IgD-negative memory B cell (primary cell): ENCODE measurements at regions not wholly inside any gene's neighbourhood (a gene's known extent, or its start where the extent isn't known, plus 50 kb on each side); places are given as distances from the start of the nearest gene placed in this dataset.

Source experiments
- H3K27ac Mint-ChIP-seq, 3 donors: one replicate each; pipeline ENCODE4 v1.8.0; 2020 to 2022; ENCODE audit warnings: mild to moderate bottlenecking in 3 of 3, mixed read lengths in 3 of 3, moderate library complexity in 1 of 3
- H3K27me3 Mint-ChIP-seq: one replicate; pipeline ENCODE4 v1.8.0; 2021; ENCODE audit warnings: mixed read lengths
- H3K36me3 Mint-ChIP-seq: one replicate; pipeline ENCODE4 v1.8.0; 2020; ENCODE audit warnings: mild to moderate bottlenecking, mixed read lengths
- H3K4me1 Mint-ChIP-seq, 3 donors: one replicate each; pipeline ENCODE4 v1.8.0; 2020 to 2022; ENCODE audit warnings: mixed read lengths in 3 of 3, mild to moderate bottlenecking in 1 of 3
- H3K4me3 Mint-ChIP-seq, 4 donors: one replicate each; pipeline ENCODE4 v1.8.0; 2020 to 2022; ENCODE audit warnings: mild to moderate bottlenecking in 4 of 4, mixed read lengths in 4 of 4, moderate library complexity in 3 of 4
- H3K9me3 Mint-ChIP-seq, 3 donors: one replicate each; pipeline ENCODE4 v1.8.0; 2020 to 2021; ENCODE audit warnings: mixed read lengths in 3 of 3, mild to moderate bottlenecking in 1 of 3

GRCh38 chr13:80671773-80672172 is 330.8 kb upstream of the SPRY2 start:
- Mint-ChIP-seq H3K27ac (no peak overlapping the region), H3K9me3 (peaks cover 1 to 5% (median 2%) of the 10 kb centered on the region in 3 donors), H3K36me3 (peaks cover 1% of the 10 kb centered on the region), H3K4me1 (no peaks in the 10 kb centered on the region), H3K4me3 (no peak overlapping the region), H3K27me3 (no peaks in the 10 kb centered on the region)

- Mint-ChIP-seq H3K36me3 (peaks cover 1% of the 10 kb centered on the region), H3K4me1 (no peaks in the 10 kb centered on the region), H3K27me3 (no peaks in the 10 kb centered on the region), H3K27ac (no peak overlapping the region), H3K9me3 (peaks cover 2 to 5% (median 2%) of the 10 kb centered on the region in 3 donors), H3K4me3 (no peak overlapping the region)
These were observed 328.2 kb upstream of the SPRY2 start for GRCh38 chr13:80669112-80669511.

- H3K4me1 Mint-ChIP-seq = no peaks in the 10 kb centered on the region
- peaks cover 1% of the 10 kb centered on the region for H3K36me3 Mint-ChIP-seq
- H3K9me3 Mint-ChIP-seq = peaks cover 2 to 6% (median 2%) of the 10 kb centered on the region in 3 donors
- H3K27me3 Mint-ChIP-seq = no peaks in the 10 kb centered on the region
- no peak overlapping the region for H3K4me3 Mint-ChIP-seq
- H3K27ac Mint-ChIP-seq = no peak overlapping the region
These were observed 327.5 kb upstream of the SPRY2 start for GRCh38 chr13:80668452-80668851.

- H3K9me3 Mint-ChIP-seq = peaks cover 1 to 8% (median 2%) of the 10 kb centered on the region in 3 donors
- H3K27ac Mint-ChIP-seq = no peak overlapping the region
- no peaks in the 10 kb centered on the region for H3K27me3 Mint-ChIP-seq
- H3K36me3 Mint-ChIP-seq = peaks cover 1% of the 10 kb centered on the region
- H3K4me3 Mint-ChIP-seq = no peak overlapping the region
- H3K4me1 Mint-ChIP-seq = no peaks in the 10 kb centered on the region
These were observed 326.0 kb upstream of the SPRY2 start for GRCh38 chr13:80666782-80667552.

- no peaks in the 10 kb centered on the region for H3K27me3 Mint-ChIP-seq
These were observed 324.9 kb upstream of the SPRY2 start for GRCh38 chr13:80665792-80666333.

GRCh38 chr13:80664950-80665349 is 324.0 kb upstream of the SPRY2 start:
- H3K9me3 Mint-ChIP-seq = peaks cover 1 to 8% (median 2%) of the 10 kb centered on the region in 3 donors
- no peaks in the 10 kb centered on the region for H3K36me3 Mint-ChIP-seq
- H3K27me3 Mint-ChIP-seq = no peaks in the 10 kb centered on the region
- H3K27ac Mint-ChIP-seq = no peak overlapping the region
- H3K4me1 Mint-ChIP-seq = no peaks in the 10 kb centered on the region
- H3K4me3 Mint-ChIP-seq = no peak overlapping the region

More at GRCh38 chr13:80665792-80666333, 324.9 kb upstream of the SPRY2 start:
- Mint-ChIP-seq H3K36me3 (no peaks in the 10 kb centered on the region), H3K4me1 (no peaks in the 10 kb centered on the region), H3K4me3 (no peak overlapping the region), H3K9me3 (peaks cover 1 to 8% (median 2%) of the 10 kb centered on the region in 3 donors), H3K27ac (no peak overlapping the region)

- H3K27me3 Mint-ChIP-seq = no peaks in the 10 kb centered on the region
- no peaks in the 10 kb centered on the region for H3K36me3 Mint-ChIP-seq
- H3K9me3 Mint-ChIP-seq = peaks cover 1 to 15% (median 4%) of the 10 kb centered on the region in 3 donors
- no peak overlapping the region for H3K4me3 Mint-ChIP-seq
- H3K27ac Mint-ChIP-seq = no peak overlapping the region
- H3K4me1 Mint-ChIP-seq = no peaks in the 10 kb centered on the region
These were observed 322.9 kb upstream of the SPRY2 start for GRCh38 chr13:80663788-80664187.

- no peak overlapping the region for H3K4me3 Mint-ChIP-seq
- no peak overlapping the region for H3K27ac Mint-ChIP-seq
- H3K36me3 Mint-ChIP-seq = no peaks in the 10 kb centered on the region
- no peaks in the 10 kb centered on the region for H3K4me1 Mint-ChIP-seq
- H3K9me3 Mint-ChIP-seq = peaks cover 4 to 18% (median 5%) of the 10 kb centered on the region in 3 donors
- H3K27me3 Mint-ChIP-seq = peaks cover 1% of the 10 kb centered on the region
These were observed 317.8 kb upstream of the SPRY2 start for GRCh38 chr13:80658705-80659104.

- no peaks in the 10 kb centered on the region for H3K36me3 Mint-ChIP-seq
- H3K9me3 Mint-ChIP-seq = peaks cover 4 to 13% (median 4%) of the 10 kb centered on the region in 3 donors
- no peak overlapping the region for H3K4me3 Mint-ChIP-seq
- H3K4me1 Mint-ChIP-seq = no peaks in the 10 kb centered on the region
- H3K27me3 Mint-ChIP-seq = peaks cover 4% of the 10 kb centered on the region
- no peak overlapping the region for H3K27ac Mint-ChIP-seq
These were observed 315.6 kb upstream of the SPRY2 start for GRCh38 chr13:80656512-80656904.

- Mint-ChIP-seq H3K4me1 (no peaks in the 10 kb centered on the region), H3K27ac (no peak overlapping the region), H3K36me3 (no peaks in the 10 kb centered on the region), H3K4me3 (no peak overlapping the region), H3K27me3 (peaks cover 4% of the 10 kb centered on the region), H3K9me3 (peaks cover 4 to 13% (median 4%) of the 10 kb centered on the region in 3 donors)
These were observed 315.0 kb upstream of the SPRY2 start for GRCh38 chr13:80655778-80656511.

GRCh38 chr13:80654638-80655249 is 313.8 kb upstream of the SPRY2 start:
- Mint-ChIP-seq H3K9me3 (peaks cover 4 to 13% (median 5%) of the 10 kb centered on the region in 3 donors), H3K27ac (no peak overlapping the region), H3K27me3 (peaks cover 4% of the 10 kb centered on the region), H3K4me3 (no peak overlapping the region), H3K36me3 (no peaks in the 10 kb centered on the region), H3K4me1 (no peaks in the 10 kb centered on the region)

- Mint-ChIP-seq H3K4me3 (no peak overlapping the region), H3K27ac (no peak overlapping the region), H3K36me3 (no peaks in the 10 kb centered on the region), H3K4me1 (no peaks in the 10 kb centered on the region), H3K9me3 (peaks cover 2 to 12% (median 7%) of the 10 kb centered on the region in 3 donors), H3K27me3 (peaks cover 3% of the 10 kb centered on the region)
These were observed 308.3 kb upstream of the SPRY2 start for GRCh38 chr13:80649274-80649673.

GRCh38 chr13:80642641-80643040 is 301.7 kb upstream of the SPRY2 start:
- H3K36me3 Mint-ChIP-seq = no peaks in the 10 kb centered on the region
- no peaks in the 10 kb centered on the region for H3K27me3 Mint-ChIP-seq
- no peak overlapping the region for H3K27ac Mint-ChIP-seq
- peaks cover 0 to 4% (median 2%) of the 10 kb centered on the region in 3 donors for H3K9me3 Mint-ChIP-seq
- no peaks in the 10 kb centered on the region for H3K4me1 Mint-ChIP-seq
- H3K4me3 Mint-ChIP-seq = no peak overlapping the region

- no peaks in the 10 kb centered on the region for H3K4me1 Mint-ChIP-seq
- no peak overlapping the region for H3K27ac Mint-ChIP-seq
- H3K9me3 Mint-ChIP-seq = no peaks in the 10 kb centered on the region
- no peaks in the 10 kb centered on the region for H3K36me3 Mint-ChIP-seq
- H3K4me3 Mint-ChIP-seq = no peak overlapping the region
- no peaks in the 10 kb centered on the region for H3K27me3 Mint-ChIP-seq
These were observed 292.3 kb upstream of the SPRY2 start for GRCh38 chr13:80633251-80633650.

- Mint-ChIP-seq H3K9me3 (peaks cover 0 to 2% (median 0%) of the 10 kb centered on the region in 3 donors), H3K27me3 (no peaks in the 10 kb centered on the region), H3K4me3 (no peak overlapping the region), H3K27ac (no peak overlapping the region), H3K4me1 (no peaks in the 10 kb centered on the region), H3K36me3 (peaks cover 1% of the 10 kb centered on the region)
These were observed 289.8 kb upstream of the SPRY2 start for GRCh38 chr13:80630685-80631121.
